DLD1 (cell line): ENCODE measurements at regions not wholly inside any gene's neighbourhood (a gene's known extent, or its start where the extent isn't known, plus 50 kb on each side); places are given as distances from the start of the nearest gene placed in this dataset.
"Not testable (repeated sequence)": the region's sequence is repeated elsewhere in the genome, so short reads cannot be mapped to it uniquely, and the experiment has no call there.

Experiments used
- in situ Hi-C: cut with HindIII; loops from 2 replicates; pipeline ENCODE4 v1.10.0; 2017; ENCODE audit warnings: low sequenced_read_pairs

DNA sequence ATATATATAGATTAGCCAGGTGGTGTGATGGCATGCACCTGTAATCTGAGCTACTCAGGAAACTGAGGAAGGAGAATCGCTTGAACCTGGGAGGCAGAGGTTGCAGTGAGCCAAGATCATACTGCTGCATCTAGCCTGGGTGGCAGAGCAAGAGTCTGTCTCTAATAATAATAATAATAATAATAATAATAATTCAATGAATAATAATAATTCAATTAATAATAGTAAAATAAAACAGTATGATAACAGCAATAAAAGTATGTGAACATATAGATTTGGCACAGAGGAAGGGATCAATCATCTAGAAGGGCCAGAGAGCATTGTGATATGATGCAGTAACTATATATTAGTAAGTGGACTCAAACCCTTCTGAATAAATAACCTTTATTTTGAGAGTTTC, 314.5 kb upstream of the COL8A1 start:
- in situ Hi-C loops = no loop called here

DNA sequence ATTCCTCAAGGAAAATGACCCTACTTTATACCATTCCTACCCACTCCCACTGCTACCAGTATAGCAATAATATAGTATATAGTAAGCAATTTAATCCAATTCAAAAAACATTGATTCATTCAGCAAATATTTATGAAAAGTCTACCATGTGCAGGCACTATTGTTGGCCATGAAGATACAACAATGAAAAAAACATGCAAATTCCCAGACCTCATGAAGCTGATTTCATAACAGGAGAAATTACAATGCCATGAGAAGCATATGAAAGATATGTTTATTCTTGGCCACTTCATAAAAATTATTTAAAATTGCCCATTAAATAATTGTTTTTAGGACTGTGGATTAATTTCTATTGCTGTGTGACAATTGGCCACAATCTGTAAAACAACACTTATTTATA, 315.8 kb upstream of the COL8A1 start:
- in situ Hi-C loops = no loop called here

DNA sequence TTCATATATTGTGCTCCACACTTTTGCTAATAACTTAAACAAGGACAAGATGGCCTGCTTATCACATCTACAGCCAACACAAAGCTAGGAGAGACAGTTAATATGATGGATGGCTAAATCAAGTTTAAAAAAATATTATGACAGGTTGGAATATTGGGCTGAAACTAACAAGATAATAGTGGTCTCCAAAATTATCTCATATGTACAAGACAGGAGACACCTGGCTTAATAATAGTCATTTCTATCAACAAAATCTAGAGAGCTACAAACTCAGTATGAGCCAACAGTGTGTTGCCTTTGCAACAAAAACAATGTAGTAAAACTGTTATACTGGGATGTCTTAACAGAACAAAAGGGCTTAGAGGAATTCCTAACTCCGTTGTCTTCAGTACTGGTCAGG, 317.1 kb upstream of the COL8A1 start:
- in situ Hi-C loops = no loop called here

GRCh38 chr3:99319961-99320360, 318.4 kb upstream of the COL8A1 start:
- in situ Hi-C loops = no loop called here

GRCh38 chr3:99319450-99319849, 318.9 kb upstream of the COL8A1 start:
- in situ Hi-C loops = no loop called here

- in situ Hi-C loops = no loop called here
Observed at GRCh38 chr3:99317201-99317600, 321.2 kb upstream of the COL8A1 start.

DNA sequence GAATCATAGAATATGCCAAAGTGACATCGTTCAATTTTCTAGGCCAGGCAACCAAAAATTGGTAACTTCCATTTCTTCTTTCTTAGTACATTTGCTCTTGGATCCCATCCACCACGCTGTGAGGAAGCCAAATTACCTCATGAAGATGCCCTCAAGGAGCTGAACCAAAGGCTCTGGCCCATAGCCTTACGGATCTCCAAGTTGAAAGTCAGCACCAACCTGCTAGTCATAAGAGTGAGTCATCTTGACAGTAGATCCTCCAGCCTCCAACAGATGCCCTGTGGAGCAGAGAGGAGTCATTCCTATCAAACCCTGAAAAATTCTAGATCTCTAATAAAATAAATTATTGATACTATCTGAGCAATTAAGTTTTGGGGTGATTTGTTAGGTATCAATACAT, 322.5 kb upstream of the COL8A1 start:
- in situ Hi-C loops = no loop called here

- in situ Hi-C loops = no loop called here
Observed at GRCh38 chr3:99313485-99313884, 324.9 kb upstream of the COL8A1 start.

DNA sequence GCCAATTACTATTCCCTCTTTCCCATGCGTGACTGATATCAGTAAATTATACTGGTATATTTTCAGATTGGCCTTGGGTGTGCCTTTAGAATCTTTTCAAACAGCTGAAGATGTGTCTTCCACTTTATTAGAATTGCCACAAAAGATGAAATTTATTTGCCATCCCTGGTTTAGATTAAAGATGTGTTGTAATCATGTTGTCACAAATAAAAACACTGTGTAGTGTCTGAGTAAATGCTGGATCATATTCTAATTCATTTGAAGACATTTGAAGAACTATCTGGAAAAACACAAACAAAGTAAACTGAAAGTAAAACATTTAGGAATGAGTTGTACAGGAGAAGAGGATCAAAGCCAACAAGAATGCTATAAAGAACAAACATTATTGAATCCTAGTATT, 339.7 kb upstream of the COL8A1 start:
- in situ Hi-C loops = no loop called here

DNA sequence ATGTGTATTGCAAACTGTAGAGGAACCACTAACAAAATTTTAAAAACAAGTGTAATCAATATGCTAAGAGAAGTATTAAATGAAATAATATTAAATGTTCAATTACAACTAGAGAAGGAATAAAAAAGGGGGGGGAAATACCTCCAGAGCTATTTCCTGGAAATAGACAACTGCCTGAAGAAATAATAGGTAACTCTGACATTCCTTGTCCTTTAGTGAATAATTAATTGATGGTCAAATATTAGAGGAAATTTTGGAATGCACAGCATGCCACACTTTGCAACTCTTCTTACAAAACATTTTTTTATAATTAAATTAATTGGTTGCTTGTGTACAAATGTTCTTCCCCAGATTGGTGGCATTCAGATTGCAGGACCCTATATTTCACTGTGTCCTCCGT, 342.6 kb upstream of the COL8A1 start:
- in situ Hi-C loops = no loop called here

DNA sequence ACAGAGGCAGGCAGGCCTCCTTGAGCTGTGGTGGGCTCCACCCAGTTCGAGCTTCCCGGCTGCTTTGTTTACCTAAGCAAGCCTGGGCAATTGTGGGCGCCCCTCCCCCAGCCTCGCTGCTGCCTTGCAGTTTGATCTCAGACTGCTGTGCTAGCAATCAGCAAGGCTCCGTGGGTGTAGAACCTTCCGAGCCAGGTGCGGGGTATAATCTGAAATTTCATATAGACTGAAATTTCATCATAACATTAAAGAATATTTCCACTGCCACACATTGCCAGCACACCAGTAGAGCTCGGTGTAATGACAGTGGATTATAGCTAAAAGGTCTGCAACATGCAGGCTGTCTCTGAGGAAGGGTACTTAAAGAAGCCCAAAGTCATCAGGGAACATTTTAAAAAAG, 344.3 kb upstream of the COL8A1 start:
- in situ Hi-C loops = not testable (repeated sequence)

- in situ Hi-C loops = no loop called here
Observed at GRCh38 chr3:99287876-99288275, 350.5 kb upstream of the COL8A1 start.

DNA sequence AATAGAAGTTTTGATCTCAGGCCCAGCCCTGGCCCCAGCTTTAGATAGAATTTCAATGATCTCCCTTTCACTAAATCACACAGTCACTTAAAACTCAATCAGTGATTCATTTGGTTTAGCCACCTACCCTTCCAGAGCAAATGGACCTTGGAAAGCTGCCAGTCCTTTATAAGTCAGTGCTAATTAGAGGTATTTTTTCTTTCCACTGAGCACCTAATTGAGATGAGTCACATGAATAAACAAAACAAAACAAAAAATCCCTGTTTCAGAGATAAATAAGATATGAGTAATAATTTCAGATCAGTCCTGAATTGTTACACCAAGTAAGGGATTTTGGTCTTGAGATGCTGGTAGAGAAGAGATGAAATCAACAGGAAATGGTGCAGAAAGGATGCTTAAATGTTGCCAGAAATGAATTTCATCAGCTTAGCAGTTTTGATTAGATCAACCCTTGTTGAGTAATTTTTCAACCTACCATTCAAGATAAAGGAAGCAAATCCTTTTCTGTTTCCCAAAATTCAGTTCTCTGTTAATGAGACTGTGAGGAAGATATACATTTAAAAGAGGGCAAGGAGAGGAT, 352.0 kb upstream of the COL8A1 start:
- in situ Hi-C loops = no loop called here

DNA sequence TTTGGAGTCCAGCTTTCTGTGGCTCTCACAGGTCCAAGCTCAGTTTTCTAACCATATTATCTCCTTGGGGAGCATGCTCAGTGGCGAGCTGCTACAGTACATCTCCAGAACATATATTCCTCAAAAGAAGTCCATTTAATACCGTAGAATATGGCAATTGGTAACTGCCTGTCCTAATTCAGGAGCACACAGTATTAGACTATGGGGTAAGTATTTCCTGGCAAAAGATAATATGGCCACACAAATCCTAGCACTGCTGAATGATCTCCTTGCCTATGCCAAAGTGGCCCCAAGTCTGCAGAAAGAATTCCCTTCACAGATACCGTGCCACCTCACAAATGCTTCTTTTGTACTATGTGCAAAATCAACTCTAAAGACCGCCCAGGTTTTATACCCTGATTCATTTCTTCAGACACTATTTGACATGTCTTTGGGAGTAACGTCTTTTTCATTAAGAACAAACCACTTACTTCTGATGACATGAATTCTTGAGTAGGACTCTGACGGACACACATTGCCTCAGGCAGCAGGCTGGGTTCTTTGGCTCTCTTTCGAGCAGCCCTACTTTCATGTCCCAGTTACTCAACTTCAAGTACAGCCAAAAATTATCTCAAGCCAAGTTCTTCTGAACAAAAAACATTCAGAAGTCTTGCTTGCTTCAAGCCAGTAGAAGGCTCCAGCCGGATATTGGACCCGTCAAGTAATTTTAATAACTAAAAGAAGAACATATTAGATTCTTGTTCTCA, 368.3 kb upstream of the DCBLD2 start:
- in situ Hi-C loops = no loop called here

DNA sequence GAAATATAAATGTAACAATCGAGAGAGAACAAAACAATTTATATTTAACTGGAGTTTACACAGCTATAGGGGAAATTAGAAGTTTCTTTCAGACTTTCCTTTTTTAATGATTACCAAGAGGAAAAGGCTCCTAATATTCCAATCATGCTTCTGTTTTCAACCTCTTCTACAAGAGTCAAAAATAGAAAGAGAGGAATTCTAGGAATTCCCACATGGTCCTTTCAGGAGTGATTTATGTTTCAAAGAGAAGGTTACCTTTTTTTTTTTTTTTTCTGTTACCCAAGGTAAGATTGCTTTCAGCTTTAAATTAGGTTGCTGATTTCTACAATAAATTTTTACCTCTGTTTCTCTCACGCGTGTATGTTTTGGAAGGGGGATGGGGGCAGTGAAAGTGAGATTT, 355.3 kb upstream of the DCBLD2 start:
- in situ Hi-C loops = no loop called here

DNA sequence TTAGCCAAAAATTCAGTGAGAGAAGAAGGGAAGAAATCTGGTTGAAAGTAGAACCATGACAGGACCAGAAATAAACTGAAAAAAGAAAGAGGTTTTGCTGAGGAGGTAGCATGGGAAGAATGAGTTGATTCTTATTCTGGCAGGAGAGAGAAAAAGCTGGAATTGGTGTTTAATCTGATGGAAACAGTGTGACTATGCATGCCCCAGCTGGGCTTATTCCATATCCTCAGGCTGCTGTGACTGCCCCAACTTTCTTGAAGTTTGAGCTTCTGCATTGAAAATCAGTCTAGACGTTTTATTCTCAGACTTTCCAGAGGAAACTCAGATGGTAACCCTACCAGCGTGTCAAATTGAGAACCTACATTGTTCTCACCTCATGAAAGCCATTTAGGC, 352.5 kb upstream of the DCBLD2 start:
- in situ Hi-C loops = no loop called here

GRCh38 chr3:99250821-99251355, 349.4 kb upstream of the DCBLD2 start:
- in situ Hi-C loops = no loop called here

DNA sequence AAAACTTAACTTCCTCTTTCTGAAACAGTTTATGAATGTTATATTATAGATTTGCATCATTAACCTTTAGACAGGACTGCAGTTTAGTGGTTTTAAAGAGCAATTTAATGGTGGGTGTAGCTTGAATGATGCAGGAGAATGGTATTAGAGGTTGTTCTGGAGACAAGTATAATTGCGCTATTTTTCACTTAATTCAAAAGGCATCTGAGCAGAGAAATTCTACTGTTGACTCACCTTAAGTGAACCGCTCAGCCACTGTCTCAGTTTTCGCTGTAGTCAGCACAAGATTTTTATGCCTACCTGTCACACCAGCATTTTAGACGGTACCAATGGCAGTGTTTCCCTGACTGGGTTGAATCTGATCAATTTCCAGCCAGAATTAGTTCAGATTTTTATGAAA, 348.8 kb upstream of the DCBLD2 start:
- in situ Hi-C loops = no loop called here

- in situ Hi-C loops = no loop called here
Observed at GRCh38 chr3:99249627-99250026, 348.1 kb upstream of the DCBLD2 start.

DNA sequence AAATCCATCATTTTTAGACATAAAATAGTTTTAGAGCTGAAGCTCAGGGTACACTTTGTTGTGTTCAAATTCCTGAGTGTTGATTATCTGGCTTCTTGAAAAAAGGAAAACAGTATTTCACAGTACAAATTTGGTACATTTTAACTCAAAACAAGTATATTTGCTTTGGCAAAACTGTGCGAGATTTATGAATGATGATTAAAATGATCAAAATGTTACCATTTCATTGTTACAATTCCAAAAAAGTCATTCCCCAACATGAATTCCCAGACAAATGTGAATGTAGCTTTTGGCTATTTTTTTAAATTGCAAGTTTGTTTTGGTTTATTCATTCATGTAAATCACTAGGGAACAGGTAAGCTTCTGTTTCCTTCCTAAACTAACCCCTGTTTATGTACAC, 347.4 kb upstream of the DCBLD2 start:
- in situ Hi-C loops = no loop called here

DNA sequence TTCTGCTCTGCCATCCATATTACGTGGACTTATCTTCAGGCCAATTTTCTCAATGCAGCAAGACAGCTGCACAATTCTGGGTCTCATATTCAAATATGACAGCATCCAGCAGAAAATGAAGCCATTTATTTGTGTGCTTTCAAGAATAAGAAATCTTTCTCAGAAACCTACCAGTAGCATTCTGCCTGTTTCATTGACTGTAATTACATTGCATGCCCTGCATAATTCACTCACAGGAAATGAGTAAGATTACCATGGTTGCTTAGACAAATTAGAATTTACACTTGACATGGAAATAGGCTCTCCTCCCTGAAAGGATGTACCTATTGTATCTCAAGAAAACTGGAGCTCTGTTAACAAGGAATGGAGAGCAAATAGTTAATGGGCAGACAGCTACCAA, 346.6 kb upstream of the DCBLD2 start:
- in situ Hi-C loops = no loop called here

DNA sequence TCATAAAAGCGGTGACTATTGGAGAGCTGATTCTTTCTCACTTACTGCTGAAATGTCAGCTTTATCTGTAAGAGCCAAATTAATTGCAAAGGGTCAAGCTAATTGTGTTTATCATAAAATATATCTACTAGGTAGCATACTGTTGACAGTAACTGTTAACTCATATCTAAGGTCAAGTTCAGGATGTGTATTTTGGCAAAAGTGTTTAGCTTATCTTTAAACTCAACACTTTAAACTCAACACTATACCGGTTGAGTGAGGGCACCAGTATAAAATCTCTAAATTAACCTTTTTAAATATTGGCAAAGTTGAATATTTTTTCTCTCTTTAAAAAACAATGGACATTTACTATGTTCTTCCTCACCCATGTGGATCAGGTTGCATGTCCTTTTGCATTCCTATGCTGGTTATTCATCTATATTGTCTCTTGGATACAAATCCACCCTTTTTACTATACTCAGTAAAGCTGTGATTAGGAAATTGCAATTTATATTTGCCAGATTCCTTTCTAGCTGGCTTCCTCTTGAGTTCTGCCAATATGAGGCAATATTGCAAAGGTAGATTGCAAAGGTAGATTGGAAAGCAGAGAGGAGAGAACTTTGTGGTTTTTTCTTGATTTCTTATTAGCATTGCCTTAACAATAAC, 344.6 kb upstream of the DCBLD2 start:
- in situ Hi-C loops = no loop called here
